HCT116 (cell line): ENCODE measurements at regions not wholly inside any gene's neighbourhood (a gene's known extent, or its start where the extent isn't known, plus 50 kb on each side); places are given as distances from the start of the nearest gene placed in this dataset.

Experiments used
- EZH2 ChIP-seq: fragments of 200-600 bp; sonication (generic); IDR thresholded peaks from 2 replicates; pipeline ENCODE4 v1.6.1; 2017; ENCODE audit warnings: antibody characterized with exemption, mixed run types
- EZH2phosphoT487 ChIP-seq: fragments of 200-600 bp; IDR thresholded peaks from 2 replicates; pipeline ENCODE4 v1.6.1; 2018; ENCODE audit warnings: antibody characterized with exemption, borderline replicate concordance
- TF ChIP-seq, protein P1 (sequence below): IDR thresholded peaks from 2 replicates; pipeline ENCODE4 v1.6.1; 2012
- TF ChIP-seq, protein P2 (sequence below), 3 experiments: fragments of 200-600 bp in 1 of 3; sonication (generic) in 1 of 3; IDR thresholded peaks in 2 of 3; conservative IDR thresholded peaks in 1 of 3; 2 replicates each; pipeline ENCODE4 v1.5.1; 2012 to 2017; ENCODE audit warnings: low read depth in 2 of 3, low read length in 2 of 3, antibody characterized with exemption in 1 of 3, borderline replicate concordance in 1 of 3, control low read depth in 1 of 3, mild to moderate bottlenecking in 1 of 3, mixed read lengths in 1 of 3, mixed run types in 1 of 3, moderate library complexity in 1 of 3; ENCODE audit not compliant: insufficient read depth in 1 of 3
- TF ChIP-seq, protein P3 (sequence below): IDR thresholded peaks from 2 replicates; pipeline ENCODE4 v1.6.1; 2012; ENCODE audit warnings: low read depth

DNA sequence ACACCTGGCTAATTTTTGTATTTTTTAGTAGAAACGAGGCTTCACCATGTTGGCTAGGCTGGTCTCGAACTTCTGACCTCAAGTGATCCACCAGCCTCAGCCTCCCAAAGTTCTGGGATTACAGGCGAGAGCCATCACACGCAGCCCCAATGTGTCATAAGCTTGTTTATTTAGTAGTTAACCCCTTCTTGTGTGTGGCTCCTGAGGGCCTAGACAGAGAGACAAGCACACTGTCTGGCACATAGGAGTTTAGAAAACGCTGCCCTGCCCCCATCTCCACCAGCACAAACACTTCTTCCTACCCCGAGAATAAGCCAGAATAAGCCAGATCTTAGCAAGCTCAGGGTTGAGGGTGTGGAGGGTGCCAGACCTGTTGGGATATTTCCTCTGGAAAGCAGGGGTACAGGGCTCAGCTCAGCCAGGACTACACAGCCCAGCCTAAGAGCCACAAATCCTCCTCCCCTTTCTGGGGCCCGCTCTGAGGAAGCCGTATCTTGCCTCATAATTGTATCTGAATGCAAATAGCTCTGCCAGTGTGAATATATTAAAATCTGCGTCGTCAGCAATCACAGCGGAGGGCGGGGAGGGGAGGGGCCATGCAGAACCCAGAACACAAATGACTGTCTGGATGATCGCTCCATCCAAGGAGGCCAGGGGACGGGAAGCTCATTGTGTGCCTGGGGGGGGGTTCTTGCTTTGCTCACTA is 247.3 kb downstream of the MN1 start:
- TF ChIP-seq, protein P1, sequence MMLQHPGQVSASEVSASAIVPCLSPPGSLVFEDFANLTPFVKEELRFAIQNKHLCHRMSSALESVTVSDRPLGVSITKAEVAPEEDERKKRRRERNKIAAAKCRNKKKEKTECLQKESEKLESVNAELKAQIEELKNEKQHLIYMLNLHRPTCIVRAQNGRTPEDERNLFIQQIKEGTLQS = no peak
- TF ChIP-seq, protein P2, sequence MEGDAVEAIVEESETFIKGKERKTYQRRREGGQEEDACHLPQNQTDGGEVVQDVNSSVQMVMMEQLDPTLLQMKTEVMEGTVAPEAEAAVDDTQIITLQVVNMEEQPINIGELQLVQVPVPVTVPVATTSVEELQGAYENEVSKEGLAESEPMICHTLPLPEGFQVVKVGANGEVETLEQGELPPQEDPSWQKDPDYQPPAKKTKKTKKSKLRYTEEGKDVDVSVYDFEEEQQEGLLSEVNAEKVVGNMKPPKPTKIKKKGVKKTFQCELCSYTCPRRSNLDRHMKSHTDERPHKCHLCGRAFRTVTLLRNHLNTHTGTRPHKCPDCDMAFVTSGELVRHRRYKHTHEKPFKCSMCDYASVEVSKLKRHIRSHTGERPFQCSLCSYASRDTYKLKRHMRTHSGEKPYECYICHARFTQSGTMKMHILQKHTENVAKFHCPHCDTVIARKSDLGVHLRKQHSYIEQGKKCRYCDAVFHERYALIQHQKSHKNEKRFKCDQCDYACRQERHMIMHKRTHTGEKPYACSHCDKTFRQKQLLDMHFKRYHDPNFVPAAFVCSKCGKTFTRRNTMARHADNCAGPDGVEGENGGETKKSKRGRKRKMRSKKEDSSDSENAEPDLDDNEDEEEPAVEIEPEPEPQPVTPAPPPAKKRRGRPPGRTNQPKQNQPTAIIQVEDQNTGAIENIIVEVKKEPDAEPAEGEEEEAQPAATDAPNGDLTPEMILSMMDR (IDR thresholded peaks at IDR 0.05 in 2 of 3, conservative IDR thresholded peaks at IDR 0.05 in 1 of 3; ENCODE audit: borderline replicate concordance in 1 of 3, insufficient read depth in 1 of 3, low read depth in 2 of 3, low read length in 2 of 3) = no peak
- TF ChIP-seq EZH2 = no peak
- TF ChIP-seq, protein P3, sequence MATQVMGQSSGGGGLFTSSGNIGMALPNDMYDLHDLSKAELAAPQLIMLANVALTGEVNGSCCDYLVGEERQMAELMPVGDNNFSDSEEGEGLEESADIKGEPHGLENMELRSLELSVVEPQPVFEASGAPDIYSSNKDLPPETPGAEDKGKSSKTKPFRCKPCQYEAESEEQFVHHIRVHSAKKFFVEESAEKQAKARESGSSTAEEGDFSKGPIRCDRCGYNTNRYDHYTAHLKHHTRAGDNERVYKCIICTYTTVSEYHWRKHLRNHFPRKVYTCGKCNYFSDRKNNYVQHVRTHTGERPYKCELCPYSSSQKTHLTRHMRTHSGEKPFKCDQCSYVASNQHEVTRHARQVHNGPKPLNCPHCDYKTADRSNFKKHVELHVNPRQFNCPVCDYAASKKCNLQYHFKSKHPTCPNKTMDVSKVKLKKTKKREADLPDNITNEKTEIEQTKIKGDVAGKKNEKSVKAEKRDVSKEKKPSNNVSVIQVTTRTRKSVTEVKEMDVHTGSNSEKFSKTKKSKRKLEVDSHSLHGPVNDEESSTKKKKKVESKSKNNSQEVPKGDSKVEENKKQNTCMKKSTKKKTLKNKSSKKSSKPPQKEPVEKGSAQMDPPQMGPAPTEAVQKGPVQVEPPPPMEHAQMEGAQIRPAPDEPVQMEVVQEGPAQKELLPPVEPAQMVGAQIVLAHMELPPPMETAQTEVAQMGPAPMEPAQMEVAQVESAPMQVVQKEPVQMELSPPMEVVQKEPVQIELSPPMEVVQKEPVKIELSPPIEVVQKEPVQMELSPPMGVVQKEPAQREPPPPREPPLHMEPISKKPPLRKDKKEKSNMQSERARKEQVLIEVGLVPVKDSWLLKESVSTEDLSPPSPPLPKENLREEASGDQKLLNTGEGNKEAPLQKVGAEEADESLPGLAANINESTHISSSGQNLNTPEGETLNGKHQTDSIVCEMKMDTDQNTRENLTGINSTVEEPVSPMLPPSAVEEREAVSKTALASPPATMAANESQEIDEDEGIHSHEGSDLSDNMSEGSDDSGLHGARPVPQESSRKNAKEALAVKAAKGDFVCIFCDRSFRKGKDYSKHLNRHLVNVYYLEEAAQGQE = no peak
- no peak for TF ChIP-seq EZH2phosphoT487
